ENCODE measurements at regions not wholly inside any gene's neighbourhood (a gene's known extent, or its start where the extent isn't known, plus 50 kb on each side); places are given as distances from the start of the nearest gene placed in this dataset.

- TF ChIP-seq EZH2 (IDR thresholded peaks at IDR 0.05; ENCODE audit: low read length) (no peak), CTCF (optimal IDR thresholded peaks at IDR 0.05 in 1 of 3, IDR thresholded peaks at IDR 0.05 in 1 of 3, conservative IDR thresholded peaks at IDR 0.05 in 1 of 3; ENCODE audit: extremely low read depth in 1 of 3, insufficient read depth in 2 of 3, low read length in 3 of 3) (no peak)
Observed at GRCh38 chr6:92967362-92967761, 452.0 kb downstream of the EPHA7 start.

Measured in keratinocyte (primary cell).